ENCODE measurements at regions not wholly inside any gene's neighbourhood (a gene's known extent, or its start where the extent isn't known, plus 50 kb on each side); places are given as distances from the start of the nearest gene placed in this dataset.

DNA sequence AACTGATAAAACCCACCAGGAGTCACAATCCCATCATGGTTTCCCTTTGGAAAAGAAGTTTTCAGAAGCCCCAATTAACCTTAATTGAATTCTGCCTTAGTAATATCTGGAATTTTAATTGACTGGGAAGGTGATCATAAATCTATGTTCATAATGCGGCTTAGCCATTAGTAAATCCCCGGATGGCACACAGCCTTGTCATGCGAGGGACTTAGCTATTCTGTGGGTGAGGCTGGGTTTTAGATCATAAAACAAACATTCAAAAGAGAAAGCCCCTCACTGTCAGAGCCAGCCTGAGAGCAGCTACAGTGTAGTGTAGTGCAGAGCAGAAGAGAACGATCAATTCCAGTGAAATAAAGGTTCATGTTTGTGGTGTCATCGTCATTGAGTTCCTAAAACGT lies 124.0 kb upstream of the NOCT start:
- no peak for DNase-seq (ENCODE audit: low spot score)
- TF ChIP-seq CTCF (IDR thresholded peaks at IDR 0.05; ENCODE audit: borderline replicate concordance, control extremely low read depth, extremely low read depth, insufficient read depth, missing control alignments) = no peak
- in situ Hi-C loops (cut with MboI; ENCODE audit: low sequenced_read_pairs, unreplicated experiment) = no loop called here

- in situ Hi-C loops (cut with MboI; ENCODE audit: low sequenced_read_pairs, unreplicated experiment) = no loop called here
- DNase-seq (ENCODE audit: low spot score) = no peak
- TF ChIP-seq CTCF (IDR thresholded peaks at IDR 0.05; ENCODE audit: borderline replicate concordance, control extremely low read depth, extremely low read depth, insufficient read depth, missing control alignments) = no peak
Observed at GRCh38 chr4:138890891-138891570, 124.5 kb upstream of the NOCT start.

- no peak for TF ChIP-seq CTCF (IDR thresholded peaks at IDR 0.05; ENCODE audit: borderline replicate concordance, control extremely low read depth, extremely low read depth, insufficient read depth, missing control alignments)
- DNase-seq (ENCODE audit: low spot score) = no peak
- in situ Hi-C loops (cut with MboI; ENCODE audit: low sequenced_read_pairs, unreplicated experiment) = no loop called here
Observed at GRCh38 chr4:138889216-138889615, 126.4 kb upstream of the NOCT start.

- no peak for DNase-seq (ENCODE audit: low spot score)
- in situ Hi-C loops (cut with MboI; ENCODE audit: low sequenced_read_pairs, unreplicated experiment) = no loop called here
- no peak for TF ChIP-seq CTCF (IDR thresholded peaks at IDR 0.05; ENCODE audit: borderline replicate concordance, control extremely low read depth, extremely low read depth, insufficient read depth, missing control alignments)
Observed at GRCh38 chr4:138887741-138888140, 127.8 kb upstream of the NOCT start.

GRCh38 chr4:138887341-138887740 lies 128.2 kb upstream of the NOCT start:
- in situ Hi-C loops (cut with MboI; ENCODE audit: low sequenced_read_pairs, unreplicated experiment) = no loop called here
- no peak for TF ChIP-seq CTCF (IDR thresholded peaks at IDR 0.05; ENCODE audit: borderline replicate concordance, control extremely low read depth, extremely low read depth, insufficient read depth, missing control alignments)
- DNase-seq (ENCODE audit: low spot score) = no peak

DNA sequence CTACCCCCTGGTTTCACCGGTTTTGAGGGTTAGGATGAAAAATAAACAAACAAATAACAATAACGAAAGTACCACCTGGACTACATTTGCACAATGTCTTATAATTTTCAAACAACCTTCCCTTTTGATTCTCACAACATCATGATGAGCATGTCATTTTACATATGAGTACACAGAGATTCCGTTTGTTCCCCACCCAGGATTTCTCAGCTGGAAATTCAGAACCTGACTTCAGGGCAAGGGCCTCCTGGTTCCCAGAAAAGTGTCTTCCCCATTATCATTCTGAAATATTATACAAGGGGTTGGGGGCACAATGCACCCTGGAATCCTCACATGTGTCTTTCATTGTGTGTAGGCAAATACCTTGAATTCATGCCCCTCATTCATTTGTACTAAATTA lies 135.8 kb upstream of the NOCT start:
- DNase-seq (ENCODE audit: low spot score) = no peak
- in situ Hi-C loops (cut with MboI; ENCODE audit: low sequenced_read_pairs, unreplicated experiment) = no loop called here
- no peak for TF ChIP-seq CTCF (IDR thresholded peaks at IDR 0.05; ENCODE audit: borderline replicate concordance, control extremely low read depth, extremely low read depth, insufficient read depth, missing control alignments)

Data from GM13976 (cell line).